Keratinocyte (primary cell): ENCODE measurements at regions not wholly inside any gene's neighbourhood (a gene's known extent, or its start where the extent isn't known, plus 50 kb on each side); places are given as distances from the start of the nearest gene placed in this dataset.

ENCODE experiments used
- DNase-seq: peaks from one replicate; pipeline ENCODE4 v3.0.0-alpha.2; 2011; ENCODE audit warnings: low read depth, missing footprints, low spot score
- FAIRE-seq: peaks from 2 replicates; lab custom pipeline; 2011; peaks lifted over from hg19 to GRCh38; lab: Jason Lieb, UNC
- H2AFZ ChIP-seq: 2 replicates; pipeline ENCODE4 v1.6.0; 2012; ENCODE audit warnings: low read length, control low read depth, inconsistent platforms; ENCODE audit not compliant: control insufficient read depth
- H3K27ac ChIP-seq: 2 replicates; pipeline ENCODE4 v1.5.1; 2011; ENCODE audit warnings: low read length; ENCODE audit not compliant: control insufficient read depth, insufficient read depth
- H3K27me3 ChIP-seq: 3 replicates; pipeline ENCODE4 v1.6.0; 2011; ENCODE audit warnings: low read length; ENCODE audit not compliant: control insufficient read depth, insufficient read depth; ENCODE audit errors: extremely low read depth
- H3K36me3 ChIP-seq, 2 experiments: 2 replicates in 1 of 2; 3 replicates in 1 of 2; pipeline ENCODE4 v1.5.1; 2011; ENCODE audit warnings: low read length in 2 of 2, mild to moderate bottlenecking in 1 of 2; ENCODE audit not compliant: control insufficient read depth in 2 of 2, insufficient read depth in 2 of 2; ENCODE audit errors: extremely low read depth in 1 of 2
- H3K4me1 ChIP-seq: 3 replicates; pipeline ENCODE4 v1.5.1; 2011; ENCODE audit warnings: low read length; ENCODE audit not compliant: control insufficient read depth, insufficient read depth; ENCODE audit errors: extremely low read depth
- H3K4me2 ChIP-seq: 3 replicates; pipeline ENCODE4 v1.6.0; 2011; ENCODE audit warnings: low read depth, low read length; ENCODE audit not compliant: control insufficient read depth, insufficient read depth; ENCODE audit errors: extremely low read depth
- H3K4me3 ChIP-seq, 3 experiments: fragments of 200-600 bp in 1 of 3; sonication (generic) in 1 of 3; 2 replicates in 2 of 3; 3 replicates in 1 of 3; pipeline ENCODE4 v1.5.1; 2011 to 2016; ENCODE audit warnings: low read length in 3 of 3, mild to moderate bottlenecking in 3 of 3, control low read depth in 2 of 3, inconsistent platforms in 1 of 3, low read depth in 1 of 3, mixed read lengths in 1 of 3, mixed run types in 1 of 3, moderate library complexity in 1 of 3; ENCODE audit not compliant: control insufficient read depth in 2 of 3, insufficient read depth in 2 of 3; ENCODE audit errors: extremely low read depth in 1 of 3
- H3K79me2 ChIP-seq: 2 replicates; pipeline ENCODE4 v1.6.0; 2012; ENCODE audit warnings: low read length; ENCODE audit not compliant: control insufficient read depth, insufficient read depth
- H3K9ac ChIP-seq: 3 replicates; pipeline ENCODE4 v1.6.0; 2011; ENCODE audit warnings: low read length; ENCODE audit not compliant: control insufficient read depth, insufficient read depth; ENCODE audit errors: extremely low read depth
- H3K9me1 ChIP-seq: 3 replicates; pipeline ENCODE4 v1.6.0; 2011; ENCODE audit warnings: low read length; ENCODE audit not compliant: control insufficient read depth, insufficient read depth; ENCODE audit errors: extremely low read depth
- H3K9me3 ChIP-seq: 2 replicates; pipeline ENCODE4 v1.5.1; 2012; ENCODE audit warnings: low read depth, low read length; ENCODE audit not compliant: control insufficient read depth
- H4K20me1 ChIP-seq: 3 replicates; pipeline ENCODE4 v1.6.0; 2011; ENCODE audit warnings: low read length; ENCODE audit not compliant: control insufficient read depth, insufficient read depth; ENCODE audit errors: extremely low read depth
- CTCF ChIP-seq, 3 experiments: IDR thresholded peaks in 1 of 3; conservative IDR thresholded peaks in 1 of 3; optimal IDR thresholded peaks in 1 of 3; 2 replicates in 2 of 3; 3 replicates in 1 of 3; pipeline versions ENCODE3 to v1.5.1; 2011; ENCODE audit warnings: low read length in 3 of 3, mild to moderate bottlenecking in 3 of 3, moderate library complexity in 2 of 3, control low read depth in 1 of 3, inconsistent platforms in 1 of 3; ENCODE audit not compliant: insufficient read depth in 2 of 3; ENCODE audit errors: extremely low read depth in 1 of 3
- EZH2 ChIP-seq: IDR thresholded peaks from one replicate; pipeline ENCODE4 v1.6.1; 2012; ENCODE audit warnings: inconsistent platforms, mild to moderate bottlenecking, low read length, moderate library complexity
- dilution Hi-C: fragments of 300-500 bp; cut with MboI; formaldehyde crosslinking; loops from one replicate; pipeline ENCODE4 v1.7.0; 2020; ENCODE audit warnings: low sequenced_read_pairs; ENCODE audit not compliant: extremely low pct_ligation_motif_present

- Histone ChIP-seq H3K27ac (no peak overlapping the region), H3K4me1 (no peaks in the 10 kb centered on the region), H3K9me3 (no peaks in the 10 kb centered on the region), H3K79me2 (no peaks in the 10 kb centered on the region), H4K20me1 (no peaks in the 10 kb centered on the region), H3K27me3 (no peaks in the 10 kb centered on the region), H3K36me3 (no peaks in the 10 kb centered on the region), H3K9me1 (no peaks in the 10 kb centered on the region), H2AFZ (no peak overlapping the region), H3K9ac (no peak overlapping the region), H3K4me2 (no peak overlapping the region), H3K4me3 (no peak overlapping the region)
- no peak for DNase-seq
- TF ChIP-seq CTCF (optimal IDR thresholded peaks at IDR 0.05 in 1 of 3, IDR thresholded peaks at IDR 0.05 in 1 of 3, conservative IDR thresholded peaks at IDR 0.05 in 1 of 3; ENCODE audit: extremely low read depth in 1 of 3, insufficient read depth in 2 of 3, low read length in 3 of 3) (no peak), EZH2 (no peak)
- dilution Hi-C loops = no loop called here
- no peak for FAIRE-seq
These were observed 768.5 kb upstream of the GJE1 start for GRCh38 chr6:141364232-141364631.

- Histone ChIP-seq H3K9me1 (no peaks in the 10 kb centered on the region), H3K4me3 (no peak overlapping the region), H4K20me1 (no peaks in the 10 kb centered on the region), H3K79me2 (no peaks in the 10 kb centered on the region), H3K9me3 (no peaks in the 10 kb centered on the region), H3K36me3 (no peaks in the 10 kb centered on the region), H3K27ac (no peak overlapping the region), H3K4me2 (no peak overlapping the region), H2AFZ (no peak overlapping the region), H3K9ac (no peak overlapping the region), H3K4me1 (no peaks in the 10 kb centered on the region), H3K27me3 (no peaks in the 10 kb centered on the region)
- no peak for FAIRE-seq
- TF ChIP-seq EZH2 (no peak), CTCF (optimal IDR thresholded peaks at IDR 0.05 in 1 of 3, IDR thresholded peaks at IDR 0.05 in 1 of 3, conservative IDR thresholded peaks at IDR 0.05 in 1 of 3; ENCODE audit: extremely low read depth in 1 of 3, insufficient read depth in 2 of 3, low read length in 3 of 3) (no peak)
- dilution Hi-C loops = no loop called here
- no peak for DNase-seq
These were observed 771.2 kb upstream of the GJE1 start for GRCh38 chr6:141361559-141361958.
